ENCODE measurements at regions not wholly inside any gene's neighbourhood (a gene's known extent, or its start where the extent isn't known, plus 50 kb on each side); places are given as distances from the start of the nearest gene placed in this dataset.

DNA sequence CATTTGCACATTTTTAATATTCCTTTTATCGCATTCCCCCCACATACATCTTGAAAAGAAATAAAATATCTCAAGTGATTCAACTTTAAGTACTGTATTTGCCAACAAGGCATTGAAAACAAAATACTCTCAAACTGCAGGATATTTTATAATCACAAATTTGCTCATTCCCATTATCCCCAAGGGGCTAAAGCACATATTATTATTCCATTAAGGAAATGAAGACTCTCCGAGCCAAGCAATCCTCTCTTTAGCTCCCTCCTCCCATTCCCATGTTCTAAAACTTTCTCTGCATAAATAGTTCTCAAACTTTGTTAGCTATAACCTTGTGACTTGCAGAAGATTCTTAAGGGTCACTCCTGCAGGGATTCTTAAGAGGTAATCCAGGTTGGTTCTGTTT is 436.8 kb downstream of the KCNJ2 start:
- no peaks in the 10 kb centered on the region for H3K4me1 ChIP-seq (ENCODE audit: insufficient read depth, low read length, poor library complexity, severe bottlenecking)

DNA sequence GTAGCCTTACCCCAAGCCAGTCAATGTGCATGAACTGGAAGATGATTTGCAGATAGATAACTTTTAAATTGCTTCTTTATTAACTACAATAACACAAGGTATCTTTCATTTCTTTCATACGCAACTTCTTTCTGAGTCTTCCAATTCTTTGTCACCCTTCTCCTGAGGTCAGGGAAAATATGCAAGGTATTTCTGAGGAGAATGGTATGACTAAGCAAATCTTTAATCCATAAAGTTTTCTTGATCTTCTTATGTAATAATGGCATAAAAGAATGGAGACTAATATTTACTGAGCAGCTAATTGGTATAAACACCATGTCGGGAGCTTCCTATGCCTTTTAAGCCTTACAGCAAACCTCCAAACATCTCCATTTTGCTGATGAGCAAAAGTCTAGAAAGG is 438.9 kb downstream of the KCNJ2 start:
- no peaks in the 10 kb centered on the region for H3K9me2 ChIP-seq (replicated peaks; ENCODE audit: low read depth, low read length)
- no peaks in the 10 kb centered on the region for H3F3A ChIP-seq (ENCODE audit: low read depth)
- H3K4me1 ChIP-seq (ENCODE audit: insufficient read depth, low read length, poor library complexity, severe bottlenecking): no peaks in the 10 kb centered on the region
- H3K4me2 ChIP-seq (ENCODE audit: low read depth, low read length, poor library complexity, severe bottlenecking): no peak overlapping the region
- H3K36me3 ChIP-seq (ENCODE audit: insufficient read depth, low read length): no peaks in the 10 kb centered on the region
- TF ChIP-seq, protein P1, sequence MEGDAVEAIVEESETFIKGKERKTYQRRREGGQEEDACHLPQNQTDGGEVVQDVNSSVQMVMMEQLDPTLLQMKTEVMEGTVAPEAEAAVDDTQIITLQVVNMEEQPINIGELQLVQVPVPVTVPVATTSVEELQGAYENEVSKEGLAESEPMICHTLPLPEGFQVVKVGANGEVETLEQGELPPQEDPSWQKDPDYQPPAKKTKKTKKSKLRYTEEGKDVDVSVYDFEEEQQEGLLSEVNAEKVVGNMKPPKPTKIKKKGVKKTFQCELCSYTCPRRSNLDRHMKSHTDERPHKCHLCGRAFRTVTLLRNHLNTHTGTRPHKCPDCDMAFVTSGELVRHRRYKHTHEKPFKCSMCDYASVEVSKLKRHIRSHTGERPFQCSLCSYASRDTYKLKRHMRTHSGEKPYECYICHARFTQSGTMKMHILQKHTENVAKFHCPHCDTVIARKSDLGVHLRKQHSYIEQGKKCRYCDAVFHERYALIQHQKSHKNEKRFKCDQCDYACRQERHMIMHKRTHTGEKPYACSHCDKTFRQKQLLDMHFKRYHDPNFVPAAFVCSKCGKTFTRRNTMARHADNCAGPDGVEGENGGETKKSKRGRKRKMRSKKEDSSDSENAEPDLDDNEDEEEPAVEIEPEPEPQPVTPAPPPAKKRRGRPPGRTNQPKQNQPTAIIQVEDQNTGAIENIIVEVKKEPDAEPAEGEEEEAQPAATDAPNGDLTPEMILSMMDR (conservative IDR thresholded peaks at IDR 0.05; ENCODE audit: low read length): no peak
- TF ChIP-seq EZH2phosphoT487 (IDR thresholded peaks at IDR 0.05; ENCODE audit: borderline replicate concordance): no peak
- no peak overlapping the region for H3K9ac ChIP-seq (ENCODE audit: low read depth, low read length, poor library complexity, severe bottlenecking)
- no peaks in the 10 kb centered on the region for H3K79me2 ChIP-seq (ENCODE audit: insufficient read depth, low read length)
- no peaks in the 10 kb centered on the region for H3K9me3 ChIP-seq (ENCODE audit: insufficient read depth, low read depth, low read length)
- no peaks in the 10 kb centered on the region for H3K27me3 ChIP-seq (ENCODE audit: insufficient read depth, low read length, poor library complexity, severe bottlenecking)
- H4K20me1 ChIP-seq (ENCODE audit: insufficient read depth, low read length, poor library complexity, severe bottlenecking): no peaks in the 10 kb centered on the region
- H3K4me3 ChIP-seq (ENCODE audit: low read length, poor library complexity, severe bottlenecking): no peak overlapping the region
- no peak overlapping the region for H2AFZ ChIP-seq (ENCODE audit: low read length)

More for the DNA sequence above, 436.8 kb downstream of the KCNJ2 start:
- no peak overlapping the region for H3K9ac ChIP-seq (ENCODE audit: low read depth, low read length, poor library complexity, severe bottlenecking)
- H4K20me1 ChIP-seq (ENCODE audit: insufficient read depth, low read length, poor library complexity, severe bottlenecking): no peaks in the 10 kb centered on the region
- H3K9me2 ChIP-seq (replicated peaks; ENCODE audit: low read depth, low read length): no peaks in the 10 kb centered on the region
- H2AFZ ChIP-seq (ENCODE audit: low read length): no peak overlapping the region
- H3K27me3 ChIP-seq (ENCODE audit: insufficient read depth, low read length, poor library complexity, severe bottlenecking): no peaks in the 10 kb centered on the region
- no peak overlapping the region for H3K4me2 ChIP-seq (ENCODE audit: low read depth, low read length, poor library complexity, severe bottlenecking)
- H3K4me3 ChIP-seq (ENCODE audit: low read length, poor library complexity, severe bottlenecking): no peak overlapping the region
- H3K9me3 ChIP-seq (ENCODE audit: insufficient read depth, low read depth, low read length): no peaks in the 10 kb centered on the region
- H3F3A ChIP-seq (ENCODE audit: low read depth): no peaks in the 10 kb centered on the region
- TF ChIP-seq, protein P1 (conservative IDR thresholded peaks at IDR 0.05; ENCODE audit: low read length): no peak
- no peak for TF ChIP-seq EZH2phosphoT487 (IDR thresholded peaks at IDR 0.05; ENCODE audit: borderline replicate concordance)
- no peaks in the 10 kb centered on the region for H3K79me2 ChIP-seq (ENCODE audit: insufficient read depth, low read length)
- no peaks in the 10 kb centered on the region for H3K36me3 ChIP-seq (ENCODE audit: insufficient read depth, low read length)

DNA sequence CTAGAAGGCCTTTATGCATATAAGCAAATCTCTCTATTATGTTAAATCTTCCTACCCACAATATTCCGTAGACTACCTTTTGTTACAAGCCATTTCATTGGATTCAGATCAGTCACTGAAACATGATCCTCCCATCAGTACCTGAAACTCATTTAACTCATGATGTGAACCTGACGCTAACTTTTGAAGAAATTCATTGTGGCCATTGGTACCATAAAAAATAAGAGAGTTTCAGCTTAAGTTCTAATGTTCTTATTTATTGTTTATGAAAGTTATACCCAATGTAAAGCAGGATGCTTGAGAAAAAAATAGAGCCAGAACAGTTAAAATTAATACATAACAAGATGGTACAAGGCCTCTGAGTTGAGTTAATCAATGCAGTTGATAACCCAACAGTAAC is 439.6 kb downstream of the KCNJ2 start:
- TF ChIP-seq, protein P1 (conservative IDR thresholded peaks at IDR 0.05; ENCODE audit: low read length): no peak
- no peak for TF ChIP-seq EZH2phosphoT487 (IDR thresholded peaks at IDR 0.05; ENCODE audit: borderline replicate concordance)
- Histone ChIP-seq H3K4me2 (ENCODE audit: low read depth, low read length, poor library complexity, severe bottlenecking) (no peak overlapping the region), H4K20me1 (ENCODE audit: insufficient read depth, low read length, poor library complexity, severe bottlenecking) (no peaks in the 10 kb centered on the region), H3K36me3 (ENCODE audit: insufficient read depth, low read length) (no peaks in the 10 kb centered on the region), H3F3A (ENCODE audit: low read depth) (no peaks in the 10 kb centered on the region), H3K4me3 (ENCODE audit: low read length, poor library complexity, severe bottlenecking) (no peak overlapping the region), H3K9me3 (ENCODE audit: insufficient read depth, low read depth, low read length) (no peaks in the 10 kb centered on the region), H3K9ac (ENCODE audit: low read depth, low read length, poor library complexity, severe bottlenecking) (no peak overlapping the region), H3K4me1 (ENCODE audit: insufficient read depth, low read length, poor library complexity, severe bottlenecking) (no peaks in the 10 kb centered on the region), H3K79me2 (ENCODE audit: insufficient read depth, low read length) (no peaks in the 10 kb centered on the region), H3K27me3 (ENCODE audit: insufficient read depth, low read length, poor library complexity, severe bottlenecking) (no peaks in the 10 kb centered on the region), H3K9me2 (replicated peaks; ENCODE audit: low read depth, low read length) (no peaks in the 10 kb centered on the region), H2AFZ (ENCODE audit: low read length) (no peak overlapping the region)

All from Loucy (cell line).